ENCODE measurements at regions not wholly inside any gene's neighbourhood (a gene's known extent, or its start where the extent isn't known, plus 50 kb on each side); places are given as distances from the start of the nearest gene placed in this dataset.

GRCh38 chr9:135019224-135019623, 68.2 kb upstream of the OLFM1 start:
- CTCF ChIA-PET = no interaction called here
- FAIRE-seq = no peak

More at GRCh38 chr9:135019224-135019623, 68.2 kb upstream of the OLFM1 start:
- POLR2A ChIA-PET = no interaction called here
- intact Hi-C loops (cut with micrococcal nuclease; ENCODE audit: unreplicated experiment) = no loop called here
- BruUV-seq (replicated peaks) = no TSS peak
- Histone ChIP-seq H4K20me1 (ENCODE audit: control insufficient read depth, insufficient read depth) (no peaks in the 10 kb centered on the region), H3K36me3 (ENCODE audit: control insufficient read depth in 2 of 2, insufficient read depth in 2 of 2, low read length in 1 of 2) (no peaks in the 10 kb centered on the region), H3K9me3 (replicated peaks; ENCODE audit: control insufficient read depth, insufficient read depth, low read length) (no peaks in the 10 kb centered on the region), H3K27ac (ENCODE audit: control insufficient read depth, insufficient read depth) (no peak overlapping the region), H3K9ac (ENCODE audit: control insufficient read depth, insufficient read depth, low read length) (no peak overlapping the region), H2AFZ (ENCODE audit: control insufficient read depth, low read depth, low read length) (no peak overlapping the region), H3K4me1 (ENCODE audit: control insufficient read depth, insufficient read depth, low read length) (no peaks in the 10 kb centered on the region), H3K27me3 (replicated peaks in 1 of 2; ENCODE audit: control insufficient read depth in 2 of 2, insufficient read depth in 2 of 2, low read length in 1 of 2) (peaks cover 0 to under 1% of the 10 kb centered on the region in 2 experiments; a peak in 2 of 4 replicates), H3K4me2 (ENCODE audit: control insufficient read depth, insufficient read depth) (no peak overlapping the region), H3K79me2 (ENCODE audit: control insufficient read depth, insufficient read depth, low read length) (no peaks in the 10 kb centered on the region), H3K4me3 (no peak overlapping the region)
- ATAC-seq (no peak), DNase-seq (ENCODE audit: low read depth, low spot score) (no peak)
- RAD21 ChIA-PET (ENCODE audit: unreplicated experiment) = no interaction called here
- SMC1A ChIA-PET (ENCODE audit: uncharacterized antibody, unreplicated experiment) = no interaction called here
- in situ Hi-C loops (cut with MboI) = no loop called here
- TF ChIP-seq POLR2A (IDR thresholded peaks at IDR 0.05; ENCODE audit: low read depth, low read length) (no peak), NFYB (IDR thresholded peaks at IDR 0.05; ENCODE audit: insufficient read depth, low read depth, low read length) (no peak), NBN (IDR thresholded peaks at IDR 0.05) (no peak), SMAD1 (IDR thresholded peaks at IDR 0.05; ENCODE audit: low read depth, partially characterized antibody) (no peak), ZBED1 (IDR thresholded peaks at IDR 0.05; ENCODE audit: borderline replicate concordance) (no peak), ZNF384 (IDR thresholded peaks at IDR 0.05; ENCODE audit: borderline replicate concordance, low read depth, low read length) (no peak), CHD2 (IDR thresholded peaks at IDR 0.05; ENCODE audit: borderline replicate concordance, low read depth, low read length) (no peak), PAX5 (IDR thresholded peaks at IDR 0.05; ENCODE audit: borderline replicate concordance, low read depth, low read length) (no peak), DPF2 (IDR thresholded peaks at IDR 0.05) (no peak), JUND (IDR thresholded peaks at IDR 0.05; ENCODE audit: low read depth, low read length) (no peak)
- TF ChIP-seq, protein P1, sequence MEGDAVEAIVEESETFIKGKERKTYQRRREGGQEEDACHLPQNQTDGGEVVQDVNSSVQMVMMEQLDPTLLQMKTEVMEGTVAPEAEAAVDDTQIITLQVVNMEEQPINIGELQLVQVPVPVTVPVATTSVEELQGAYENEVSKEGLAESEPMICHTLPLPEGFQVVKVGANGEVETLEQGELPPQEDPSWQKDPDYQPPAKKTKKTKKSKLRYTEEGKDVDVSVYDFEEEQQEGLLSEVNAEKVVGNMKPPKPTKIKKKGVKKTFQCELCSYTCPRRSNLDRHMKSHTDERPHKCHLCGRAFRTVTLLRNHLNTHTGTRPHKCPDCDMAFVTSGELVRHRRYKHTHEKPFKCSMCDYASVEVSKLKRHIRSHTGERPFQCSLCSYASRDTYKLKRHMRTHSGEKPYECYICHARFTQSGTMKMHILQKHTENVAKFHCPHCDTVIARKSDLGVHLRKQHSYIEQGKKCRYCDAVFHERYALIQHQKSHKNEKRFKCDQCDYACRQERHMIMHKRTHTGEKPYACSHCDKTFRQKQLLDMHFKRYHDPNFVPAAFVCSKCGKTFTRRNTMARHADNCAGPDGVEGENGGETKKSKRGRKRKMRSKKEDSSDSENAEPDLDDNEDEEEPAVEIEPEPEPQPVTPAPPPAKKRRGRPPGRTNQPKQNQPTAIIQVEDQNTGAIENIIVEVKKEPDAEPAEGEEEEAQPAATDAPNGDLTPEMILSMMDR (IDR thresholded peaks at IDR 0.05 in 2 of 3, conservative IDR thresholded peaks at IDR 0.05 in 1 of 3; ENCODE audit: control insufficient read depth in 2 of 3, extremely low read depth in 1 of 3, insufficient read depth in 1 of 3, low read depth in 3 of 3, low read length in 3 of 3) = no peak
- 0% methylated on average over 5 of the region's 5 CpGs for WGBS (ENCODE audit: insufficient coverage, insufficient replicate concordance, low lambda C conversion rate, missing lambda C conversion rate)
